Caco-2 (cell line): ENCODE measurements at regions not wholly inside any gene's neighbourhood (a gene's known extent, or its start where the extent isn't known, plus 50 kb on each side); places are given as distances from the start of the nearest gene placed in this dataset.

Source experiments
- BruUV-seq: library from RNA; stranded (reverse); fragments of 400-500 nt; replicated peaks from 2 replicates; lab custom pipeline; 2021; lab: Mats Ljungman, UMichigan
- CTCF ChIA-PET: fragments of 300-600 bp; sonication (Branson Sonifier 250); formaldehyde crosslinking; loops from one replicate; lab custom pipeline; 2022; ENCODE audit warnings: antibody characterized with exemption; lab: Charles Lee
- POLR2A ChIA-PET: fragments of 300-600 bp; sonication (Branson Sonifier 250); formaldehyde crosslinking; loops from one replicate; lab custom pipeline; 2022; ENCODE audit warnings: antibody characterized with exemption; lab: Charles Lee
- DNase-seq, 2 experiments: peaks; one replicate each; pipeline versions ENCODE4 v3.0.0 to v3.0.0-alpha.2; 2020 to 2022
- H3K27me3 ChIP-seq: replicated peaks from 2 replicates; pipeline ENCODE4 v1.6.0; 2011; ENCODE audit warnings: low read length; ENCODE audit not compliant: control insufficient read depth, insufficient read depth
- H3K36me3 ChIP-seq: 2 replicates; pipeline ENCODE4 v1.5.1; 2011; ENCODE audit warnings: low read length; ENCODE audit not compliant: control insufficient read depth, insufficient read depth
- H3K4me1 ChIP-seq: fragments of 250-450 bp; sonication (Bioruptor Pico); 2 replicates; pipeline ENCODE4 v1.5.1; 2020; ENCODE audit warnings: mild to moderate bottlenecking
- H3K4me3 ChIP-seq: 2 replicates; pipeline ENCODE4 v1.5.1; 2011; ENCODE audit warnings: low read depth, mild to moderate bottlenecking, control low read depth, low read length
- H3K9me3 ChIP-seq: fragments of 250-450 bp; sonication (Bioruptor Pico); 2 replicates; pipeline ENCODE4 v1.5.1; 2020; ENCODE audit warnings: mild to moderate bottlenecking, moderate library complexity
- H3K27ac Mint-ChIP-seq: one replicate; pipeline ENCODE4 v1.8.0; 2022; ENCODE audit warnings: mixed read lengths; ENCODE audit not compliant: unreplicated experiment
- H3K27me3 Mint-ChIP-seq: one replicate; pipeline ENCODE4 v1.8.0; 2022; ENCODE audit warnings: mixed read lengths; ENCODE audit not compliant: insufficient read depth, unreplicated experiment
- H3K36me3 Mint-ChIP-seq: one replicate; pipeline ENCODE4 v1.8.0; 2022; ENCODE audit warnings: mild to moderate bottlenecking, mixed read lengths; ENCODE audit not compliant: insufficient read depth, unreplicated experiment
- H3K4me1 Mint-ChIP-seq: one replicate; pipeline ENCODE4 v1.8.0; 2022; ENCODE audit warnings: low read depth, mixed read lengths; ENCODE audit not compliant: unreplicated experiment
- H3K4me3 Mint-ChIP-seq: one replicate; pipeline ENCODE4 v1.8.0; 2022; ENCODE audit warnings: mild to moderate bottlenecking, moderate library complexity, mixed read lengths; ENCODE audit not compliant: unreplicated experiment
- H3K9me3 Mint-ChIP-seq: one replicate; pipeline ENCODE4 v1.8.0; 2022; ENCODE audit warnings: mixed read lengths; ENCODE audit not compliant: unreplicated experiment
- CTCF ChIP-seq, 2 experiments: fragments of 200-600 bp in 1 of 2; IDR thresholded peaks; 1 replicate in 1 of 2; 2 replicates in 1 of 2; pipeline versions ENCODE4 v1.5.1 to v1.8.0; 2011 to 2022; ENCODE audit warnings: antibody characterized with exemption in 1 of 2, control low read depth in 1 of 2, inconsistent platforms in 1 of 2, low read depth in 1 of 2, low read length in 1 of 2, mild to moderate bottlenecking in 1 of 2, moderate library complexity in 1 of 2; ENCODE audit not compliant: insufficient read depth in 1 of 2, severe bottlenecking in 1 of 2, unreplicated experiment in 1 of 2
- intact Hi-C: fragments of 100-400 bp; cut with micrococcal nuclease; formaldehyde crosslinking; loops from one replicate; pipeline ENCODE4 v1.10.0; 2022; ENCODE audit not compliant: unreplicated experiment

GRCh38 chr14:61607570-61608244, 87.6 kb upstream of the HIF1A start:
- H3K4me1 ChIP-seq, result peaks cover 16% of the 10 kb centered on the region
- H3K27me3 ChIP-seq, result no peaks in the 10 kb centered on the region
- TF ChIP-seq CTCF (IDR thresholded peaks at IDR 0.05; ENCODE audit: insufficient read depth in 1 of 2, low read depth in 1 of 2, low read length in 1 of 2, severe bottlenecking in 1 of 2, unreplicated experiment in 1 of 2), result no peak
- CTCF ChIA-PET, result interaction anchor here (1.1 kb wide), 1 partner anchor 48 kb away, joined by 3 read pairs; no protein-coding TSS in a partner anchor
- POLR2A ChIA-PET, result no interaction called here
- no peaks in the 10 kb centered on the region for H3K9me3 ChIP-seq
- Mint-ChIP-seq H3K27me3 (no peaks in the 10 kb centered on the region), H3K36me3 (no peaks in the 10 kb centered on the region), H3K4me1 (peaks cover 31% of the 10 kb centered on the region), H3K27ac (no peak overlapping the region), H3K4me3 (no peak overlapping the region), H3K9me3 (no peaks in the 10 kb centered on the region)
- no peak for DNase-seq
- BruUV-seq, result no TSS peak
- no peak overlapping the region for H3K4me3 ChIP-seq
- H3K36me3 ChIP-seq, result no peaks in the 10 kb centered on the region
- intact Hi-C loops, result no loop called here

GRCh38 chr14:61608245-61609165, 86.8 kb upstream of the HIF1A start:
- no peak overlapping the region for H3K4me3 ChIP-seq
- Mint-ChIP-seq H3K27me3 (no peaks in the 10 kb centered on the region), H3K4me1 (peaks cover 26% of the 10 kb centered on the region), H3K9me3 (no peaks in the 10 kb centered on the region), H3K4me3 (no peak overlapping the region), H3K27ac (peak overlapping the region; percentile 17), H3K36me3 (no peaks in the 10 kb centered on the region)
- no peak for DNase-seq
- ChIA-PET POLR2A (no interaction called here), CTCF (interaction anchor here (1.1 kb wide), 1 partner anchor 49 kb away, joined by 3 read pairs; no protein-coding TSS in a partner anchor)
- peaks cover 8% of the 10 kb centered on the region for H3K4me1 ChIP-seq
- no peak for TF ChIP-seq CTCF (IDR thresholded peaks at IDR 0.05; ENCODE audit: insufficient read depth in 1 of 2, low read depth in 1 of 2, low read length in 1 of 2, severe bottlenecking in 1 of 2, unreplicated experiment in 1 of 2)
- no TSS peak for BruUV-seq
- H3K27me3 ChIP-seq, result no peaks in the 10 kb centered on the region
- H3K9me3 ChIP-seq, result no peaks in the 10 kb centered on the region
- no peaks in the 10 kb centered on the region for H3K36me3 ChIP-seq
- intact Hi-C loops, result no loop called here

GRCh38 chr14:61609191-61609843, 86.0 kb upstream of the HIF1A start:
- Histone ChIP-seq H3K36me3 (no peaks in the 10 kb centered on the region), H3K4me1 (peaks cover 8% of the 10 kb centered on the region; the same call in 1 of the 2 replicates), H3K4me3 (no peak overlapping the region), H3K27me3 (no peaks in the 10 kb centered on the region), H3K9me3 (no peaks in the 10 kb centered on the region)
- CTCF ChIA-PET, result interaction anchor here (1.0 kb wide), 1 partner anchor 49 kb away, joined by 3 read pairs; no protein-coding TSS in a partner anchor
- no peak for TF ChIP-seq CTCF (IDR thresholded peaks at IDR 0.05; ENCODE audit: insufficient read depth in 1 of 2, low read depth in 1 of 2, low read length in 1 of 2, severe bottlenecking in 1 of 2, unreplicated experiment in 1 of 2)
- Mint-ChIP-seq H3K4me1 (peaks cover 26% of the 10 kb centered on the region), H3K27ac (peak overlapping the region; percentile 17), H3K36me3 (no peaks in the 10 kb centered on the region), H3K4me3 (no peak overlapping the region), H3K27me3 (no peaks in the 10 kb centered on the region), H3K9me3 (no peaks in the 10 kb centered on the region)
- POLR2A ChIA-PET, result no interaction called here
- intact Hi-C loops, result no loop called here
- BruUV-seq, result no TSS peak
- no peak for DNase-seq
